ENCODE measurements at regions not wholly inside any gene's neighbourhood (a gene's known extent, or its start where the extent isn't known, plus 50 kb on each side); places are given as distances from the start of the nearest gene placed in this dataset.

DNA sequence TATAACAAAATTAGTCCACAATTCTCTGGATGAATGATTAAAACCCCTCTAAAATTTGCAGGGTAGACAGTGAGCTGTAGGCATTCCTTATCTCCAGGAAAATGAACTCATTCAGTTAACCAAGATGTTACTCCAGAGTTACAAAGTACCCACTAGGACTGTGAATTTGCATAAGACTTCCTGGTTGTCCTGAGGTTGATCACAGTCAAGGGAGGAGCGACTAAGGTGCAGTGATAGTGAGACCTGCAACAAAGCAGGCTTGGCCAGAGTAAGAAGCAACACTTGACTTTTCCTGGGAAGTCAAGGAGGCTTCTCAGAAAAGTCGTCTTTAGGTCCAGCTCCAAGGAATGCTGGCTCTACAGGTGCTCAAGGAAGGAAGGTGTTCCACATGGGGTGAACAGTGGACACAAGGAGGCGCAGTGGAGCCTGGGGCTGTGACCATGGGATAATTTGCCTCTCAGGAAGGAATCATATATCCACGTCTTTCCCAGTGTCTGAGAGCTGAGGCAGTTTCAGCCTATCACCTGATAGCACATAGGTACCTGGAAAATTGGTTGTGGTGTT, 821.1 kb upstream of the EEF2KMT start:
- Histone ChIP-seq H3K9ac (ENCODE audit: low read length) (no peak overlapping the region), H3K27me3 (ENCODE audit: low read length) (no peaks in the 10 kb centered on the region), H3K4me2 (ENCODE audit: low read depth, low read length, poor library complexity, severe bottlenecking) (no peak overlapping the region), H3K79me2 (ENCODE audit: insufficient read depth, low read length) (no peaks in the 10 kb centered on the region), H3F3A (ENCODE audit: insufficient read depth) (no peaks in the 10 kb centered on the region), H3K9me2 (replicated peaks; ENCODE audit: insufficient read depth, low read length) (no peaks in the 10 kb centered on the region), H3K4me3 (ENCODE audit: insufficient read depth, low read length, poor library complexity, severe bottlenecking) (no peak overlapping the region), H3K9me3 (ENCODE audit: insufficient read depth, low read length) (no peaks in the 10 kb centered on the region), H3K27ac (ENCODE audit: low read depth, low read length) (no peak overlapping the region), H2AFZ (ENCODE audit: low read depth, low read length, severe bottlenecking) (no peak overlapping the region), H3K36me3 (ENCODE audit: low read length) (no peaks in the 10 kb centered on the region), H4K20me1 (ENCODE audit: low read depth, low read length) (no peaks in the 10 kb centered on the region)
- TF ChIP-seq EZH2phosphoT487 (conservative IDR thresholded peaks at IDR 0.05; ENCODE audit: low read length): no peak
- TF ChIP-seq, protein P1, sequence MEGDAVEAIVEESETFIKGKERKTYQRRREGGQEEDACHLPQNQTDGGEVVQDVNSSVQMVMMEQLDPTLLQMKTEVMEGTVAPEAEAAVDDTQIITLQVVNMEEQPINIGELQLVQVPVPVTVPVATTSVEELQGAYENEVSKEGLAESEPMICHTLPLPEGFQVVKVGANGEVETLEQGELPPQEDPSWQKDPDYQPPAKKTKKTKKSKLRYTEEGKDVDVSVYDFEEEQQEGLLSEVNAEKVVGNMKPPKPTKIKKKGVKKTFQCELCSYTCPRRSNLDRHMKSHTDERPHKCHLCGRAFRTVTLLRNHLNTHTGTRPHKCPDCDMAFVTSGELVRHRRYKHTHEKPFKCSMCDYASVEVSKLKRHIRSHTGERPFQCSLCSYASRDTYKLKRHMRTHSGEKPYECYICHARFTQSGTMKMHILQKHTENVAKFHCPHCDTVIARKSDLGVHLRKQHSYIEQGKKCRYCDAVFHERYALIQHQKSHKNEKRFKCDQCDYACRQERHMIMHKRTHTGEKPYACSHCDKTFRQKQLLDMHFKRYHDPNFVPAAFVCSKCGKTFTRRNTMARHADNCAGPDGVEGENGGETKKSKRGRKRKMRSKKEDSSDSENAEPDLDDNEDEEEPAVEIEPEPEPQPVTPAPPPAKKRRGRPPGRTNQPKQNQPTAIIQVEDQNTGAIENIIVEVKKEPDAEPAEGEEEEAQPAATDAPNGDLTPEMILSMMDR (IDR thresholded peaks at IDR 0.05; ENCODE audit: insufficient read depth, low read length, poor library complexity, severe bottlenecking): no peak

- Histone ChIP-seq H3K27me3 (ENCODE audit: low read length) (no peaks in the 10 kb centered on the region), H3K9ac (ENCODE audit: low read length) (no peak overlapping the region), H4K20me1 (ENCODE audit: low read depth, low read length) (no peaks in the 10 kb centered on the region), H3K4me3 (ENCODE audit: insufficient read depth, low read length, poor library complexity, severe bottlenecking) (no peak overlapping the region), H3K9me2 (replicated peaks; ENCODE audit: insufficient read depth, low read length) (no peaks in the 10 kb centered on the region), H3F3A (ENCODE audit: insufficient read depth) (no peaks in the 10 kb centered on the region), H3K4me2 (ENCODE audit: low read depth, low read length, poor library complexity, severe bottlenecking) (no peak overlapping the region), H2AFZ (ENCODE audit: low read depth, low read length, severe bottlenecking) (no peak overlapping the region), H3K36me3 (ENCODE audit: low read length) (no peaks in the 10 kb centered on the region), H3K79me2 (ENCODE audit: insufficient read depth, low read length) (no peaks in the 10 kb centered on the region), H3K9me3 (ENCODE audit: insufficient read depth, low read length) (no peaks in the 10 kb centered on the region), H3K27ac (ENCODE audit: low read depth, low read length) (no peak overlapping the region)
- TF ChIP-seq EZH2phosphoT487 (conservative IDR thresholded peaks at IDR 0.05; ENCODE audit: low read length): no peak
- TF ChIP-seq, protein P1 (IDR thresholded peaks at IDR 0.05; ENCODE audit: insufficient read depth, low read length, poor library complexity, severe bottlenecking): no peak
These were observed 820.0 kb upstream of the EEF2KMT start for GRCh38 chr16:5917436-5918195.

- Histone ChIP-seq H3K27ac (ENCODE audit: low read depth, low read length) (no peak overlapping the region), H3K9ac (ENCODE audit: low read length) (no peak overlapping the region), H4K20me1 (ENCODE audit: low read depth, low read length) (no peaks in the 10 kb centered on the region), H3F3A (ENCODE audit: insufficient read depth) (no peaks in the 10 kb centered on the region), H2AFZ (ENCODE audit: low read depth, low read length, severe bottlenecking) (no peak overlapping the region), H3K27me3 (ENCODE audit: low read length) (no peaks in the 10 kb centered on the region), H3K79me2 (ENCODE audit: insufficient read depth, low read length) (no peaks in the 10 kb centered on the region), H3K4me3 (ENCODE audit: insufficient read depth, low read length, poor library complexity, severe bottlenecking) (no peak overlapping the region), H3K9me2 (replicated peaks; ENCODE audit: insufficient read depth, low read length) (no peaks in the 10 kb centered on the region), H3K36me3 (ENCODE audit: low read length) (no peaks in the 10 kb centered on the region), H3K9me3 (ENCODE audit: insufficient read depth, low read length) (no peaks in the 10 kb centered on the region), H3K4me2 (ENCODE audit: low read depth, low read length, poor library complexity, severe bottlenecking) (no peak overlapping the region)
- TF ChIP-seq EZH2phosphoT487 (conservative IDR thresholded peaks at IDR 0.05; ENCODE audit: low read length): no peak
- TF ChIP-seq, protein P1 (IDR thresholded peaks at IDR 0.05; ENCODE audit: insufficient read depth, low read length, poor library complexity, severe bottlenecking): no peak
These were observed 819.2 kb upstream of the EEF2KMT start for GRCh38 chr16:5916711-5917191.

Data from SU-DHL-6 (cell line).